MM.1S (cell line): ENCODE measurements at regions not wholly inside any gene's neighbourhood (a gene's known extent, or its start where the extent isn't known, plus 50 kb on each side); places are given as distances from the start of the nearest gene placed in this dataset.

ENCODE experiments used
- DNase-seq: peaks from one replicate; pipeline ENCODE4 v3.0.0-alpha.2; 2015
- H2AFZ ChIP-seq: fragments of 300-600 bp; sonication (generic); 2 replicates; pipeline ENCODE4 v1.6.0; 2016; ENCODE audit warnings: antibody characterized with exemption, low read length
- H3F3A ChIP-seq: fragments of 300-600 bp; sonication (generic); 2 replicates; pipeline ENCODE4 v1.6.1; 2016; ENCODE audit warnings: mild to moderate bottlenecking, antibody characterized with exemption, low read length, moderate library complexity, mixed read lengths; ENCODE audit not compliant: insufficient read depth
- H3K27ac ChIP-seq: fragments of 300-600 bp; sonication (generic); 2 replicates; pipeline ENCODE4 v1.5.1; 2016; ENCODE audit warnings: mild to moderate bottlenecking, low read length
- H3K27me3 ChIP-seq: fragments of 300-600 bp; sonication (generic); replicated peaks from 2 replicates; pipeline ENCODE4 v1.6.0; 2016; ENCODE audit warnings: low read length; ENCODE audit not compliant: insufficient read depth
- H3K36me3 ChIP-seq: fragments of 300-600 bp; sonication (generic); replicated peaks from 2 replicates; pipeline ENCODE4 v1.6.1; 2016; ENCODE audit warnings: mild to moderate bottlenecking, low read length, mixed read lengths; ENCODE audit not compliant: insufficient read depth
- H3K4me1 ChIP-seq: fragments of 300-600 bp; sonication (generic); 2 replicates; pipeline ENCODE4 v1.6.1; 2016; ENCODE audit warnings: low read length, mixed read lengths
- H3K4me2 ChIP-seq: fragments of 300-600 bp; sonication (generic); 2 replicates; pipeline ENCODE4 v1.6.0; 2016; ENCODE audit warnings: low read depth, low read length
- H3K4me3 ChIP-seq: fragments of 300-600 bp; sonication (generic); 2 replicates; pipeline ENCODE4 v1.5.1; 2016; ENCODE audit warnings: low read length, mixed read lengths
- H3K79me2 ChIP-seq: fragments of 300-600 bp; sonication (generic); 2 replicates; pipeline ENCODE4 v1.6.1; 2016; ENCODE audit warnings: mixed run types, low read length, mixed read lengths
- H3K9ac ChIP-seq: fragments of 300-600 bp; sonication (generic); 2 replicates; pipeline ENCODE4 v1.6.1; 2016; ENCODE audit warnings: low read length, mixed read lengths
- H3K9me2 ChIP-seq: fragments of 300-600 bp; sonication (generic); replicated peaks from 2 replicates; pipeline ENCODE4 v1.6.1; 2016; ENCODE audit warnings: mild to moderate bottlenecking, low read length, mixed read lengths; ENCODE audit not compliant: insufficient read depth
- H3K9me3 ChIP-seq: fragments of 300-600 bp; sonication (generic); replicated peaks from 2 replicates; pipeline ENCODE4 v1.6.1; 2016; ENCODE audit warnings: mild to moderate bottlenecking, low read length, mixed read lengths; ENCODE audit not compliant: insufficient read depth
- H4K20me1 ChIP-seq: fragments of 300-600 bp; sonication (generic); 2 replicates; pipeline ENCODE4 v1.6.1; 2016; ENCODE audit warnings: mild to moderate bottlenecking, low read length, moderate library complexity, mixed read lengths; ENCODE audit not compliant: insufficient read depth
- EZH2 ChIP-seq: fragments of 300-600 bp; sonication (generic); optimal IDR thresholded peaks from 2 replicates; pipeline ENCODE3; 2017; ENCODE audit warnings: low read depth, mild to moderate bottlenecking, antibody characterized with exemption, low read length, mixed read lengths
- EZH2phosphoT487 ChIP-seq: fragments of 300-600 bp; sonication (generic); IDR thresholded peaks from 2 replicates; pipeline ENCODE4 v1.6.1; 2018; ENCODE audit warnings: antibody characterized with exemption, low read length
- TF ChIP-seq, protein P1 (sequence below): fragments of 300-600 bp; sonication (generic); IDR thresholded peaks from 2 replicates; pipeline ENCODE4 v1.5.1; 2016; ENCODE audit warnings: antibody characterized with exemption, low read length, mixed read lengths

DNA sequence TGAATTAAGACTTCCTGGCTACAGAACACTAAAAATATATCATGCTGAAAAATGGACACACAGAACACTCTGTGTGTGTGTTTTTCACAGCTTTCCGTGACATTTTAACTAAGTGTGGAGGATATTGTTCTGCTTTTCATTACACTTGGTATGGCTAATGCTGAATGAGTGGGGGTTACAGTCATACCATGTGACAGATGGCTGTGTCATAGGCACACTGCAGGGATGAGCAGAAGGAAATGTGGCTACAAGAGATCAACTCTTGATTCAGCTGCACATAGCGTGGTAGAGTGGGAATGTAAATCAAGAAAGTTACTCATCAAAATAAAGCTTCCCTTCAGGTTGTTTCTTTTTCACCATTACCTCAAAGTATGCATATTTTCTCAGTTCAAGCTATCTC lies 669.8 kb downstream of the IQCM start:
- Histone ChIP-seq H3K4me2 (no peak overlapping the region), H3K4me1 (no peaks in the 10 kb centered on the region), H3K27me3 (no peaks in the 10 kb centered on the region), H2AFZ (no peak overlapping the region), H3K4me3 (no peak overlapping the region), H4K20me1 (no peaks in the 10 kb centered on the region), H3K9me2 (no peaks in the 10 kb centered on the region), H3K36me3 (no peaks in the 10 kb centered on the region), H3K79me2 (no peaks in the 10 kb centered on the region), H3K9me3 (no peaks in the 10 kb centered on the region), H3K27ac (no peak overlapping the region), H3K9ac (no peak overlapping the region), H3F3A (no peaks in the 10 kb centered on the region)
- no peak for DNase-seq
- no peak for TF ChIP-seq EZH2

DNA sequence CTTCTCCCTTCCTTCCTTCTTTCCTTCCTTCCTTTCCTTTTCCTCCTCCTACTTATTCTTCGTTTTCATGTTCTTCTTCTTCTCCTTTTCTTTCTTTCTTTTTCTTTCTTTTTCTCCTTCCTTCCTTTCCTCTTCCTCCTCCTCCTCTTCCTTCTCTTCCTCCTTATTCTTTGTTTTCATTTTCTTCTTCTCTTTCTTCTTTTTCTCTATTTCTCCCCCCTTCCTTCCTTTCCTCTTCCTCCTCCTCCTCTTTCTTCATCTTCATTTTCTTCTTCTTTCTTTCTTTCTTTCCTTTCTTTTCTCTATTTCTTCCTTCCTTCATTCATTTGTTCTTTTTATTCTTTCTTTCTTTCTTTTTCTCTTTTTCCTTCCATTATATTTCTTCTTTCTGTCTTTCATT lies 671.6 kb downstream of the IQCM start:
- no peak overlapping the region for H3K4me3 ChIP-seq
- no peaks in the 10 kb centered on the region for H3K4me1 ChIP-seq
- no peaks in the 10 kb centered on the region for H3K36me3 ChIP-seq
- H3K4me2 ChIP-seq: no peak overlapping the region
- H3K79me2 ChIP-seq: no peaks in the 10 kb centered on the region
- no peak overlapping the region for H3K9ac ChIP-seq
- no peaks in the 10 kb centered on the region for H3F3A ChIP-seq
- no peaks in the 10 kb centered on the region for H3K9me2 ChIP-seq
- H2AFZ ChIP-seq: no peak overlapping the region
- no peaks in the 10 kb centered on the region for H3K9me3 ChIP-seq
- H3K27me3 ChIP-seq: no peaks in the 10 kb centered on the region
- TF ChIP-seq, protein P1, sequence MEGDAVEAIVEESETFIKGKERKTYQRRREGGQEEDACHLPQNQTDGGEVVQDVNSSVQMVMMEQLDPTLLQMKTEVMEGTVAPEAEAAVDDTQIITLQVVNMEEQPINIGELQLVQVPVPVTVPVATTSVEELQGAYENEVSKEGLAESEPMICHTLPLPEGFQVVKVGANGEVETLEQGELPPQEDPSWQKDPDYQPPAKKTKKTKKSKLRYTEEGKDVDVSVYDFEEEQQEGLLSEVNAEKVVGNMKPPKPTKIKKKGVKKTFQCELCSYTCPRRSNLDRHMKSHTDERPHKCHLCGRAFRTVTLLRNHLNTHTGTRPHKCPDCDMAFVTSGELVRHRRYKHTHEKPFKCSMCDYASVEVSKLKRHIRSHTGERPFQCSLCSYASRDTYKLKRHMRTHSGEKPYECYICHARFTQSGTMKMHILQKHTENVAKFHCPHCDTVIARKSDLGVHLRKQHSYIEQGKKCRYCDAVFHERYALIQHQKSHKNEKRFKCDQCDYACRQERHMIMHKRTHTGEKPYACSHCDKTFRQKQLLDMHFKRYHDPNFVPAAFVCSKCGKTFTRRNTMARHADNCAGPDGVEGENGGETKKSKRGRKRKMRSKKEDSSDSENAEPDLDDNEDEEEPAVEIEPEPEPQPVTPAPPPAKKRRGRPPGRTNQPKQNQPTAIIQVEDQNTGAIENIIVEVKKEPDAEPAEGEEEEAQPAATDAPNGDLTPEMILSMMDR: no peak
- no peak for TF ChIP-seq EZH2
- H4K20me1 ChIP-seq: no peaks in the 10 kb centered on the region
- no peak for DNase-seq
- H3K27ac ChIP-seq: no peak overlapping the region

DNA sequence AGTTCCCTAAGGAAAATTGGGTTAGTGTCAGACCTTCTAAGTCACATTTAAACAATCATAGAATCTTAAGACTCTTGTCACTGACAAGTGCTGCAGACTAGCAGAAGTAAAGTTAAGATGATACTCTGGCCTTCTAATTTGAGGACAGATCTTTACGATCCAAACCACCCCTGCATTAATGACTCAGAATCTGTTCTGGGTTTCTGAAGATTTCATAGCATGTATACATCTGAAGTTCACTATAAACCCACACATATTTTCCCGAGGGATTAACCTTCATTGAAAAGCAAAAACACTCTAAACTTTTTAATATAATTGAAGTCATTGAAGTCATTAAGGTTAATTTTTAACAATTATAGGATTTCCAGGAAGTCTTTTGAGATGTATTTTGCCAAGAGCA lies 674.3 kb downstream of the IQCM start:
- Histone ChIP-seq H3K36me3 (no peaks in the 10 kb centered on the region), H3K9me3 (no peaks in the 10 kb centered on the region), H3K79me2 (no peaks in the 10 kb centered on the region), H3K27me3 (no peaks in the 10 kb centered on the region), H3F3A (no peaks in the 10 kb centered on the region), H3K4me2 (no peak overlapping the region), H3K4me3 (no peak overlapping the region), H3K4me1 (no peaks in the 10 kb centered on the region), H4K20me1 (no peaks in the 10 kb centered on the region), H3K9ac (no peak overlapping the region), H2AFZ (no peak overlapping the region), H3K27ac (no peak overlapping the region), H3K9me2 (no peaks in the 10 kb centered on the region)
- DNase-seq: no peak
- TF ChIP-seq EZH2phosphoT487 (no peak), EZH2 (no peak)

DNA sequence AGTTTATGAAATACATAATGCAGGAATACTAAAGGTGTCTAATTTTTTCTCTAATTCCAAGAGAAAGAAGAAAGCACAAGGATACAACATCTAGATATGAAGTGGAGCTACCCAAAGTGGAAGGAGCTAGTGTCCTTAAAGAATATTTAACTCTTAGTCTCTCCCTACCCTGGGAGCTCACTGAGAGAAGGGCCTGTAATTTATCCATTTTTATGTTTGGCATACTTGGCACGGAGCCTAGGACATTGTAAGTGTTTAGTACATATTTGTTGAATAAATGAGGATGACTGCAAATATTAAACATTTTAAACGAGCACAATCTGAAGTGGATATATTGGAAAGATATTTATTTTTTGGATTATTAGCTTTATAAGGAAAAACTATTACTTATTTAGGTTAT lies 674.8 kb downstream of the IQCM start:
- no peaks in the 10 kb centered on the region for H3K27me3 ChIP-seq
- DNase-seq: no peak
- TF ChIP-seq EZH2phosphoT487 (no peak), EZH2 (no peak)
- TF ChIP-seq, protein P1: no peak
- H3K79me2 ChIP-seq: no peaks in the 10 kb centered on the region
- no peak overlapping the region for H3K9ac ChIP-seq
- no peaks in the 10 kb centered on the region for H4K20me1 ChIP-seq
- H3K9me2 ChIP-seq: no peaks in the 10 kb centered on the region
- H3K36me3 ChIP-seq: no peaks in the 10 kb centered on the region
- H3K4me1 ChIP-seq: no peaks in the 10 kb centered on the region
- no peaks in the 10 kb centered on the region for H3F3A ChIP-seq
- H3K9me3 ChIP-seq: no peaks in the 10 kb centered on the region
- no peak overlapping the region for H3K4me2 ChIP-seq
- H3K27ac ChIP-seq: no peak overlapping the region
- no peak overlapping the region for H3K4me3 ChIP-seq
- H2AFZ ChIP-seq: no peak overlapping the region
